NCI-H1417 treated with DMSO at 0.1 percent for 48 hours (cell line): ENCODE measurements at regions not wholly inside any gene's neighbourhood (a gene's known extent, or its start where the extent isn't known, plus 50 kb on each side); places are given as distances from the start of the nearest gene placed in this dataset.
"Not testable (repeated sequence)": the region's sequence is repeated elsewhere in the genome, so short reads cannot be mapped to it uniquely, and the experiment has no call there.

Experiments
- DNase-seq: peaks from one replicate; lab custom pipeline; 2025; lab: John Stamatoyannopoulos, UW

DNA sequence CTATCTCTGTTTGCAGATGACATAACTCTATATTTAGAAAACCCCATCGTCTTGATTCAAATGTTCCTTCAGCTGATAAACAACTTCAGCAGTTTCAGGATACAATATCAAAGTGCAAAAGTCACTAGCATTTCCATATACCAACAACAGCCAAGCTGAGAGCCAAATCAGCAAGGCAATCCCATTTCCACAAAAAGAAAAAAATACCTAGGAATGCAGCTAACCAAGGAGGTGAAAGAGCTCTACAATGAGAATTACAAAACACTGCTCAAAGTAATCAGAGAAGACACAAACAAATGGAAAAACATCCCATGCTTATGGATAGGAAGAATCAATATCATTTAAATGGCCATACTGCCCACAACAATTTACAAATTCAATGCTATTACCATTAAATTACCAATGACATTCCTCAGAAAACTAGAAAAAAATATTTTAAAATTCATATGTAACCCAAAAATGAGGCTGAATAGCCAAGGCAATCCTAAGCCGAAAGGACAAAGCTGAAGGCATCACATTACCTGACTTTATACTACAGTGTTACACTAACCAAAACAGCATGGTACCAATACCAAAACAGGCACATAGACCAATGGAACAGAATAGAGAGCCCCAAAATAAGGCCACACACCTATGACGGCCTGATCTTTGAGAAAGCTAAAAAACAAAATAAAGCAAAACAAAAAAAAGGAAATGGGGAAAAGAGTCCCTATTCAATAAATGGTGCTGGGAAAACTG, 901.7 kb downstream of the LRFN5 start:
- no peak for DNase-seq

DNA sequence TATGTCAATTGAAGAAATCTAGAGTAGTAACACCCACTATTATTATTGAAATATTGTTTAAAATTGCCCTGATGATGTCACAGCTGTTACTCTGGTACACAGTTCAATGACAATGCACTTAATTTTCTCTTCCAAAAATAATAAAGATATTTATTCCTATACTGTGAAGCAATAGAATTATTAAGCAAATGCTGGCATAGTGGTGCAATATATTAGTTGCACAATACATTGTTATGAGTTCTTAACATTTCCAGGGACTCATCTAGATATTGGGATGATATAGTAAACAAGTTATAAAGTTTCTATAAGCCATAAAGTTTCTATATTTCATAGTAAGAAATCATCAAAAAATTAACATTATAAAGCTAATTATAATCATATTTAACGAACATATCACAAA, 897.8 kb downstream of the LRFN5 start:
- no peak for DNase-seq

GRCh38 chr14:42499137-42499536, 892.5 kb downstream of the LRFN5 start:
- DNase-seq: no peak

DNA sequence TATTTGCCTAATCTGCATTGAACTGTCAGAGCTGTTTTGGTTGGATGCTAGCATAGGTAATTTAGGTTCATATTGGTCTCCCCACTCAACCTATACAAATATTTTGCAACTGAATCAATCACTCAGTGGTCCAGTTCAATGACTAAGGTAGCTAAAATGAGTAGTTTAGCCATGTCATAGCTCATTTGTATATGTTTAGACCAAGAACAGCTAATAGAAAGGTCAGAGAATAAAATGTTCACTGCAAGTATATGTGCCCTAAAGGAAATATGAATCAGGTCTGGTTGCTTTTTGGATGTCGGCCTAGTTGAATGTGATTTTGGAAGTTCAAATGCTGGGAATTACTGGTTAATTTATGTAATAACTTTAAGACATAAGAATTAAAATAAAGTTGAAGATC, 883.9 kb downstream of the LRFN5 start:
- DNase-seq: no peak

- no peak for DNase-seq
These were observed 882.3 kb downstream of the LRFN5 start for GRCh38 chr14:42488965-42489364.

GRCh38 chr14:42482345-42482971, 875.8 kb downstream of the LRFN5 start:
- not testable (repeated sequence) for DNase-seq

DNA sequence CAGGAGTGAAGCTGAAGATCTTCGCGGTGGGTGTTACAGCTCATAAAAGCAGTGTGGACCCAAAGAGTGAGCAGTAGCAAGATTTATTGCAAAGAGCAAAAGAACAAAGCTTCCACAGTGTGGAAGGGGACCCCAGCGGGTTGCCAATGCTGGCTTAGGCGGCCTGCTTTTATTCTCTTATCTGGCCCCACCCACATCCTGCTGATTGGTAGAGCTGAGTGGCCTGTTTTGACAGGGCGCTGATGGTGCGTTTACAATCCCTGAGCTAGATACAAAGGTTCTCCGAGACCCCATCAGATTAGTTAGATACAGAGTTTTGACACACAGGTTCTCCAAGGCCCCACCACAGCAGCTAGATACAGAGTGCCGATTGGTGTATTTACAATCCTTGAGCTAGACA, 875.0 kb downstream of the LRFN5 start:
- DNase-seq: not testable (repeated sequence)

DNA sequence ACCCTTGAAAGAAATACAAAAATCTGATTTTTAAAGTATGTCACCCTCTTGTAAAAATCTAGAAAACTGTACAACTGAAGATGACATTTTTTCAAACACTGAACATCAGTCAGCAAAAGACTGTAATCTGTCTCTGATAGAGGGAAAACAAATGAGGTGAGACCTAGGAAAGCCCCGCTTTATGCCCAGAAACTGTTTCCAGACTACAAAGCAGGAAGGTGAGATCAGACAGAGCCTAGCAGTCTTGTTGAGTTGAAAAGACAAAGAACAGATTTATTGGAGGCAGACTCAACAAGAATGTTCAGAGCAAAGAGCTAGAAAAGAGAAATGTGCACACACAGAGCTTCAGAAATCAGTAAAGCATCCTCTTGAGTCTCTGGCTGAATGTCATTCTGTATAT, 873.6 kb downstream of the LRFN5 start:
- DNase-seq: no peak

DNA sequence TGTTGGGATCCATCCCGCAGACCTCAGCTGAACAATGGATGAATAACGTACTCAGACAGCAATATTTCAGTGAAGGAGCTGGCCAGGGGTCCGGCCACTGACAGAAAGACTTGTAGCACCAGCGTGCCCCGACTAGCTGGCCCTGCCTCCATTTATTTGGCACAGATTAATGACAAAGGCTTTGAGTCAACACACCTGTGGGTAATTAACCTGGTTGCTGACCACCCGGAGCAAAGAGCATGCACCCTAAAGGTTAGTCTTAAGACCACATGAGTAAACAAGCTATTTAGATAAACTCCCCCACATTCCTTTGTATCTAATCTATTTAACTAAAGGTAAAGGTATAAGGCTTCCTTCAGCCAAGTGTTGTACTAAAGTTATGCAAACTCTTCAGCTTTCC, 868.6 kb downstream of the LRFN5 start:
- DNase-seq: no peak

GRCh38 chr14:42470427-42470719, 863.7 kb downstream of the LRFN5 start:
- no peak for DNase-seq

DNA sequence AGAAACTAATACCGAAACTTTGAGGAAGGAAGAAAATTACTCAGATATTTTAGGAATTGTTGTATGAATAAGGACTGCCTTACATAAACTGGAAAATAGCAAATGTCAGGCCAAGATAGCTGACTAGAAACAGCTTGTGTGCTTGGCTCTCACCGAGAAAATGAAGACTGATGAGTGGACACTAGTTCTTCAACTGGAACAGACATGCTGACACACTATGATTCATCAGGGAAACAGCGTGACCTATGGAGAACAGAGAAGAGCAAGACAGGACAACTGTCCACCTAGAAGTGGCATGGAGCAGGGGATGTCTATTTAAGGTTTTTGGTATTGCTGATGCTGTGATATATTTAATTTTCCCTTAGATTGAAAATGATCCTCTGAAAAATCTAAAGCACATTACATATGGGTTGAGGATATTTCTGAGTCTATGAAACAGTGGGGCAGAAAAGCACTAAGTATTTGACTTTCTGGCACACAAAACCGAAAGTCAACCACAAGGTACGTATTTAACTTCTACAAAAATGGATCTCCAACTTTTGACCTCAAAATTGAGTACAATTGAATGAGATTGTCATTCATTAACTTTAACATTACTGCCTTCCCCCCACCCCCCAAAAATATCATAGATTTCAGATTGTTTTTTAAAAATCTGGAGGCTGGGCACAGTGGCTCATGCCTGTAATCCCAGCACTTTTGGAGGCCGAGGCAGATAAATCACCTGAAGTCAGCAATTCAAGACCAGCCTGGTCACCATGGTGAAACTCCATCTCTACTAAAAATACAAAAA, 863.2 kb downstream of the LRFN5 start:
- no peak for DNase-seq

- no peak for DNase-seq
These were observed 854.0 kb downstream of the LRFN5 start for GRCh38 chr14:42460673-42461072.

DNA sequence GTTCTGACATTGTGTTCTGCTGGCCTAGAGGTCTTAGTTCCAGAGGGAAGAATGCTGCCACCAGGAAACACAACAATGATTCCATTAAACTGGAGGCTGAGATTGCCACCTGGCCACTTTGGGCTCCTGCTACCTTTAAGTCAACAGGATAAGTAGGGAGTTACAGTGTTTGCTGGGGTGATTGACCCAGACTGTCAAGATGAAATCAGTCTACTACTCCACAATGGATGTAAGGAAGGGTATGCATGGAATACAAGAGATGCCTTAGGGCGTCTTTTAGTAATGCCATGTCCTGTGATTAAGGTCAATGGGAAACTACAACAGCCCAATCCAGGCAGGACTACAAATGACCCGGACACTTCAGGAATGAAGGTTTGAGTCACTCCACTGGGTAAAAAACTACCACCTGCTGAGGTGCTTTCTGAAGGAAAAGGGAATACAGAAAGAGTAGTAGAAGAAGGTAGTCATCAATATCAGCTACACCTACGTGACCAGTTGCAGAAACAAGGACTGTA, 852.6 kb downstream of the LRFN5 start:
- DNase-seq: no peak

- DNase-seq: no peak
These were observed 834.9 kb downstream of the LRFN5 start for GRCh38 chr14:42441615-42442014.

GRCh38 chr14:42437809-42438208, 831.1 kb downstream of the LRFN5 start:
- DNase-seq: no peak

- no peak for DNase-seq
These were observed 822.7 kb downstream of the LRFN5 start for GRCh38 chr14:42429401-42429800.

GRCh38 chr14:42428996-42429395, 822.3 kb downstream of the LRFN5 start:
- DNase-seq: no peak

GRCh38 chr14:42424501-42424900, 817.8 kb downstream of the LRFN5 start:
- no peak for DNase-seq

GRCh38 chr14:42421377-42422078, 814.9 kb downstream of the LRFN5 start:
- DNase-seq: no peak

GRCh38 chr14:42420071-42420470, 813.4 kb downstream of the LRFN5 start:
- no peak for DNase-seq

- no peak for DNase-seq
These were observed 800.5 kb downstream of the LRFN5 start for GRCh38 chr14:42407153-42407552.

GRCh38 chr14:42391146-42391834, 784.6 kb downstream of the LRFN5 start:
- DNase-seq: no peak
